22Rv1 (cell line): ENCODE measurements at regions not wholly inside any gene's neighbourhood (a gene's known extent, or its start where the extent isn't known, plus 50 kb on each side); places are given as distances from the start of the nearest gene placed in this dataset.

ENCODE experiments used
- CTCF ChIP-seq: fragments of 450-650 bp; IDR thresholded peaks from 2 replicates; pipeline ENCODE4 v1.5.1; 2017; ENCODE audit warnings: mild to moderate bottlenecking
- ZFX ChIP-seq: fragments of 450-650 bp; IDR thresholded peaks from 2 replicates; pipeline ENCODE4 v1.6.1; 2017; ENCODE audit warnings: antibody characterized with exemption, borderline replicate concordance

GRCh38 chr2:49226360-49226759 lies 72.0 kb upstream of the FSHR start:
- no peak for TF ChIP-seq CTCF
- TF ChIP-seq ZFX: no peak
